ENCODE measurements at regions not wholly inside any gene's neighbourhood (a gene's known extent, or its start where the extent isn't known, plus 50 kb on each side); places are given as distances from the start of the nearest gene placed in this dataset.

GRCh38 chr2:180461761-180462160 lies 454.7 kb upstream of the CWC22 start:
- no peak for ATAC-seq
- Histone ChIP-seq H3K36me3 (ENCODE audit: low read depth) (no peaks in the 10 kb centered on the region), H3K4me3 (no peak overlapping the region), H3K9me3 (no peaks in the 10 kb centered on the region), H3K4me1 (ENCODE audit: low read depth) (no peaks in the 10 kb centered on the region)
- DNase-seq, result no peak
- TF ChIP-seq CTCF (IDR thresholded peaks at IDR 0.05), result no peak
- intact Hi-C loops (cut with DNase I, micrococcal nuclease), result no loop called here

GRCh38 chr2:180456801-180457200 lies 449.7 kb upstream of the CWC22 start:
- Histone ChIP-seq H3K4me3 (no peak overlapping the region), H3K9me3 (no peaks in the 10 kb centered on the region), H3K4me1 (ENCODE audit: low read depth) (no peaks in the 10 kb centered on the region), H3K36me3 (ENCODE audit: low read depth) (no peaks in the 10 kb centered on the region)
- ATAC-seq, result no peak
- no peak for DNase-seq
- TF ChIP-seq CTCF (IDR thresholded peaks at IDR 0.05), result no peak
- intact Hi-C loops (cut with DNase I, micrococcal nuclease), result no loop called here

- intact Hi-C loops (cut with DNase I, micrococcal nuclease), result no loop called here
- no peak for TF ChIP-seq CTCF (IDR thresholded peaks at IDR 0.05)
- no peaks in the 10 kb centered on the region for H3K9me3 ChIP-seq
- ATAC-seq (no peak), DNase-seq (no peak)
- no peaks in the 10 kb centered on the region for H3K4me1 ChIP-seq (ENCODE audit: low read depth)
- H3K36me3 ChIP-seq (ENCODE audit: low read depth), result no peaks in the 10 kb centered on the region
- no peak overlapping the region for H3K4me3 ChIP-seq
Measured at GRCh38 chr2:180450841-180451240, 443.7 kb upstream of the CWC22 start.

- no peak for TF ChIP-seq CTCF (IDR thresholded peaks at IDR 0.05)
- ATAC-seq (no peak), DNase-seq (no peak)
- no peaks in the 10 kb centered on the region for H3K9me3 ChIP-seq
- intact Hi-C loops (cut with DNase I, micrococcal nuclease), result no loop called here
- no peaks in the 10 kb centered on the region for H3K36me3 ChIP-seq (ENCODE audit: low read depth)
- no peaks in the 10 kb centered on the region for H3K4me1 ChIP-seq (ENCODE audit: low read depth)
- H3K4me3 ChIP-seq, result no peak overlapping the region
Measured at GRCh38 chr2:180449171-180449915, 442.2 kb upstream of the CWC22 start.

- Histone ChIP-seq H3K36me3 (ENCODE audit: low read depth) (no peaks in the 10 kb centered on the region), H3K9me3 (no peaks in the 10 kb centered on the region), H3K4me1 (ENCODE audit: low read depth) (no peaks in the 10 kb centered on the region), H3K4me3 (no peak overlapping the region)
- intact Hi-C loops (cut with DNase I, micrococcal nuclease), result no loop called here
- no peak for TF ChIP-seq CTCF (IDR thresholded peaks at IDR 0.05)
- DNase-seq, result no peak
- ATAC-seq, result no peak
Measured at GRCh38 chr2:180446492-180446891, 439.4 kb upstream of the CWC22 start.

- H3K36me3 ChIP-seq (ENCODE audit: low read depth), result no peaks in the 10 kb centered on the region
- intact Hi-C loops (cut with DNase I, micrococcal nuclease), result no loop called here
- no peak for TF ChIP-seq CTCF (IDR thresholded peaks at IDR 0.05)
- no peak overlapping the region for H3K4me3 ChIP-seq
- ATAC-seq (no peak), DNase-seq (no peak)
- no peaks in the 10 kb centered on the region for H3K9me3 ChIP-seq
- H3K4me1 ChIP-seq (ENCODE audit: low read depth), result no peaks in the 10 kb centered on the region
Measured at GRCh38 chr2:180443888-180444287, 436.8 kb upstream of the CWC22 start.
